ENCODE measurements at regions not wholly inside any gene's neighbourhood (a gene's known extent, or its start where the extent isn't known, plus 50 kb on each side); places are given as distances from the start of the nearest gene placed in this dataset.

- H3K27ac Mint-ChIP-seq = no peak overlapping the region
- no peak for DNase-seq
Measured at GRCh38 chr16:66120656-66121055, 245.8 kb upstream of the CDH5 start.

GRCh38 chr16:66116163-66117002 lies 250.1 kb upstream of the CDH5 start:
- Mint-ChIP-seq H3K27ac (no peak overlapping the region), H3K4me1 (no peaks in the 10 kb centered on the region), H3K9me3 (peaks cover 3% of the 10 kb centered on the region), H3K27me3 (ENCODE audit: low read depth, poor library complexity) (peaks cover 13% of the 10 kb centered on the region), H3K36me3 (ENCODE audit: low read depth) (no peaks in the 10 kb centered on the region), H3K4me3 (no peak overlapping the region)
- no peak for DNase-seq
- TF ChIP-seq CTCF (IDR thresholded peaks at IDR 0.05) = no peak

More at GRCh38 chr16:66120656-66121055, 245.8 kb upstream of the CDH5 start:
- Mint-ChIP-seq H3K27me3 (ENCODE audit: low read depth, poor library complexity) (peaks cover 14% of the 10 kb centered on the region), H3K4me3 (no peak overlapping the region), H3K4me1 (peaks cover 5% of the 10 kb centered on the region), H3K9me3 (no peaks in the 10 kb centered on the region), H3K36me3 (ENCODE audit: low read depth) (no peaks in the 10 kb centered on the region)
- no peak for TF ChIP-seq CTCF (IDR thresholded peaks at IDR 0.05)

GRCh38 chr16:66115373-66115772 lies 251.1 kb upstream of the CDH5 start:
- Mint-ChIP-seq H3K9me3 (peaks cover 3% of the 10 kb centered on the region), H3K4me3 (no peak overlapping the region), H3K27ac (no peak overlapping the region), H3K4me1 (no peaks in the 10 kb centered on the region), H3K27me3 (ENCODE audit: low read depth, poor library complexity) (peaks cover 13% of the 10 kb centered on the region), H3K36me3 (ENCODE audit: low read depth) (no peaks in the 10 kb centered on the region)
- TF ChIP-seq CTCF (IDR thresholded peaks at IDR 0.05) = no peak
- no peak for DNase-seq

- Mint-ChIP-seq H3K4me1 (no peaks in the 10 kb centered on the region), H3K4me3 (no peak overlapping the region), H3K36me3 (ENCODE audit: low read depth) (no peaks in the 10 kb centered on the region), H3K27ac (no peak overlapping the region), H3K9me3 (peaks cover 3% of the 10 kb centered on the region), H3K27me3 (ENCODE audit: low read depth, poor library complexity) (peaks cover 10% of the 10 kb centered on the region)
- TF ChIP-seq CTCF (IDR thresholded peaks at IDR 0.05) = no peak
- DNase-seq = no peak
Measured at GRCh38 chr16:66113223-66113622, 253.3 kb upstream of the CDH5 start.

DNA sequence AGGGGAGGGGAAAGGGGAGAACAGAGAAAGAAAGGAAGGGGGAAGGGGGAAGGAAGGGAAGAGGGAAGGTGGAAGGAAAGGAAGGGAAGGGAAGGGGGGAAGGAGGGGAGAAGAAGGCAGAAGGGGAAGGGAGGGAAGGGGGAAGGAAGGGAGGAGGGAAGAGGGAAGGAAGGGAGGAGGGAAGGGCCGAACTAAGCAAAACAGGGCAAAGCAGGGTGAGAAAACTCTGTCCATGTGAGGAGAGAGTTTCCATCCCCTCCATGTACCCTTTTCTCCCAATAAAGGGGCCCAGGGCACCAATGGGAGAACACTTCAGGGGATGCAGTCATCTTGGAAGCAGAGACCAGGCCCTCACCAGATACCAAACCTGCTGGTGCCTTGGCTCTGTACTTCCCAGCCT lies 256.8 kb upstream of the CDH5 start:
- no peaks in the 10 kb centered on the region for H3K36me3 Mint-ChIP-seq (ENCODE audit: low read depth)
- no peak for TF ChIP-seq CTCF (IDR thresholded peaks at IDR 0.05)
- peaks cover 3% of the 10 kb centered on the region for H3K9me3 Mint-ChIP-seq
- no peak overlapping the region for H3K4me3 Mint-ChIP-seq
- H3K27me3 Mint-ChIP-seq (ENCODE audit: low read depth, poor library complexity) = peaks cover 6% of the 10 kb centered on the region
- H3K27ac Mint-ChIP-seq = no peak overlapping the region
- peaks cover 5% of the 10 kb centered on the region for H3K4me1 Mint-ChIP-seq
- no peak for DNase-seq

DNA sequence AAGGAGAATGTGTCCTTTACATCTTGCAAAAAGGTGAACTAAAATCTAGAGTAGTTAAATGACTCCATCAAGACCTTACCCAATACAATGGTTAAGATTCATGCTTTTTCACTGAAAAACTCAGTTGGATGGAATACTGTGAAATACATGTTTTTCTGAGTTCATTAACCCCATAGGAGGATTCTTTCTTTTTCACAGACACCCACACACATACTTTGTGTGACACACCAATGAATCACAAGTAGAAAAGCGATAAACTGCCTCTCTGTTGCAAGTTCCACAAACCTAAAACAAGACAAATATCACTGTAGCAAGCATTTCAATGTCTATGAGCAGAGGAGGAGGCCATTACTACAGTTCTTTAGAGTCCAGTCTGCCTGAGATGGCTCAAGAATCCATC lies 258.8 kb upstream of the CDH5 start:
- TF ChIP-seq CTCF (IDR thresholded peaks at IDR 0.05) = no peak
- Mint-ChIP-seq H3K27me3 (ENCODE audit: low read depth, poor library complexity) (peaks cover 5% of the 10 kb centered on the region), H3K4me3 (no peak overlapping the region), H3K4me1 (peaks cover 5% of the 10 kb centered on the region), H3K9me3 (peaks cover 3% of the 10 kb centered on the region), H3K36me3 (ENCODE audit: low read depth) (no peaks in the 10 kb centered on the region), H3K27ac (no peak overlapping the region)
- no peak for DNase-seq
